GM18507 (cell line): ENCODE measurements at regions not wholly inside any gene's neighbourhood (a gene's known extent, or its start where the extent isn't known, plus 50 kb on each side); places are given as distances from the start of the nearest gene placed in this dataset.

ENCODE experiments used
- DNase-seq: peaks from one replicate; pipeline ENCODE4 v3.0.0; 2011; ENCODE audit warnings: low read depth; ENCODE audit not compliant: insufficient read length; ENCODE audit errors: extremely low spot score
- FAIRE-seq: peaks from 2 replicates; lab custom pipeline; 2011; peaks lifted over from hg19 to GRCh38; lab: Jason Lieb, UNC

DNA sequence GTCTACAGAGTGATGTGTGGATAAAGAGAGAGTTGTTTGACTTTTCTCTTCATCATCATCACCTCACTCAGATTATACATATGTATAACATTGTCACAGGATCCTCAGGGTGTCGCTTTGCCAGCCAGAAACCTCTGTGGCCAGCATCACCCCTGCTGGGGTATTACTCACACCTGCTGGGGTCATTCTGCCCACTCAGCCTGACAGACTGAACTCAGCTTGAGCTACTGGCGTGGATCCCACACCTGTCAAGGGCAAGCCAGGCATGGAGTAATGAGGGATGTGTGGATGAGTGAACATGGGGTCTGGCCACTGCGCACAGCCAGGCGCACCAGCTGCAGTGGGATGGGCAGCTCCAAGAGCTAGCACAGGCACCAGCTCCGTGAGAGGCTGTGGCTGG lies 870.6 kb downstream of the CBLN2 start:
- DNase-seq = no peak
- no peak for FAIRE-seq

DNA sequence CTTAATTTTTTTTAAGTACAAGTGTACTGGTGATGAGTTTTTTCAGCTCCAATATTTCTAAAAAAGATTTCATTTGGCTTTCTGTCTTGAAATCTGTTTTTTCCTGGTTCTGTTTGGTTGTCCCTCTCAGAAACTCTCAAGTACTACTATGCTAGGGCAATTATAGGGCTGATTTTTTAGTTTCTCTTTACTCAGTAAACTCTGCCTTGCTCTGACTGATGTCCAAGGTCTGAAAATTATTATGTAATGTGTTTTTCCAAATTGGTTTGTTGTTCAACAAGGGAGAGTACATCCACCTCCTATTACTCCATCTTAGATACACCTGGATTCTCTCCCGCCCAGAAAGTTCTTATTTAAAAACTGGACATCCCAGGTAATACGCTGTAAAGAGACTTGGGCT lies 877.7 kb downstream of the CBLN2 start:
- no peak for DNase-seq
- FAIRE-seq = no peak

DNA sequence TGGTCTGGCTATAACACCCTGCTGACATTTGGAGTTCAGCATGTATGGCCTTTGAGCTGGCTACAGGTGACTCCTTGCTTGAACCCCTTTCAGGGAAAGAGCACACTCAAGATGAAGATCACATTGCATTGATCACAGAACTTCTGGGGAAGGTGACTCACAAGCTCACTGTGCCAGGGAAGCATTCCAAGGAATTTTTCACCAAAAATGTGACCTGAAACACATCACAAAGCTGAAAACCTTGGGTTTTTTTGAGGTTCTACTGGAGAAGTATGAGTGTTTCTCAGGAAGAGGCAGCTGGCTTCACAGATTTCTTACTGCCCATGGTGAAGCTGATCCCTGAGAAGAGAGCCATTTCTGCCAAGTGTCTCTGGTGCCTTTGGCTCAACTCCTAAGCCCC lies 879.0 kb downstream of the CBLN2 start:
- FAIRE-seq = no peak

DNA sequence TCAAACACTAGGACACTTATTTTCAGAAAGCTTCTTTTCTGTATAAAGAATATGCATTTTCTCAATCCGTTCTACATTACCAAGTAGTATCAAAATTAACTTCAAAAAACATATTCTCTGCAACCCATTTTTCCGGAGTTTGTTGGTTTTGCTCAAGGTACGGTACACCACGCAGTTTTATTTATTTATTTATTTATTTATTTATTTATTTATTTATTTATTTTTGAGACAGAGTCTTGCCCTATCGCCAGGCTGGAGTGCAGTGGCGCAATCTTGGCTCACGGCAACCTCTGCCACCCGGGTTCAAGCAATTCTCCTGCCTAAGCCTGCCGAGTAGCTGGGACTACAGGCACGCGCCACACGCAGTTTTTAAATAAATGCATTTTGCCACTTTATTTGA lies 900.3 kb downstream of the CBLN2 start:
- no peak for DNase-seq
- FAIRE-seq = no peak

More for the DNA sequence above, 879.0 kb downstream of the CBLN2 start:
- no peak for DNase-seq

DNA sequence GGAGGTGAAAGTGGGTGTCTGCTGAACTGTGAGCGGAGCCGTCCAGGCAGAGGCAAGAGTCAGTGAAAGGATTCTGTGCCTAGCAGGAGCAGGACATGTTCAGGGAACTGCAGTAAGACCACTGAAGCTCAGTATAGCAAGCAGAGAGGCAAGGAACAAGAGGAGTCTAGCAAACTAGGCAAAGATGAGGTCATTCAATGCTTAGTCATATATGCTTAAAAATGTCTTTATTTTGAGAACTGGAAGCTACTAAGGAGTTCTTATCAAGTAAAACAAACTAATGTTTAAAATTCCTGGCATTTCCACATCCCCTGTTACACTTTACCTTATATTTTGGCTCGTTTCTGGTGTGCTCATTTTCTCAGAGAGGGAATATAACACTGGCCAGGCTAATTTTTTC lies 913.4 kb downstream of the CBLN2 start:
- DNase-seq = no peak

DNA sequence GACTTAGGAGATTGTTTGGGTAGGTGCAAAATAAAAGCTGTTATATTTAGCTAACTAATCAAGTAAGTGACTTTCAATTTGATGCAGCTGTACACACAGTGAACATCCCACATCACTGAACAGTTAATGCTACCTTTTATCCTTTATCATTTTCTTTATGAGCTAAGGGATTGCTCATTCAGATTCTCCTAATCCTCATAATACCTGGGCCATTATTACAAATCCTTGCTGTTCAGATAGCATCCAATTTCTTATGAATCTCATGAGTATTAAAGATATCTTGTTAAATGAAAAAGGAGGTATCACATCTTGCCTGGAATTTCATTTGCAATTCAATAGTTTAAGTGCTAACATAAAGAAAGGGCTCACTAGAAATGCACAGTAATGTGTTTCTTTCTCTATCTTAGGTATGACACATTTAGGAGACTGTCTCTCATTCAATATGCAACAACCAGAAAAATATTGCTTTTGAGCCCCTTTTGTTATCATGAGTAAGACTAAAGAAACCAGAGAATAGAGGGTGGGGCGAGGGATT lies 918.5 kb downstream of the CBLN2 start:
- no peak for FAIRE-seq

More for the DNA sequence above, 913.4 kb downstream of the CBLN2 start:
- no peak for FAIRE-seq

DNA sequence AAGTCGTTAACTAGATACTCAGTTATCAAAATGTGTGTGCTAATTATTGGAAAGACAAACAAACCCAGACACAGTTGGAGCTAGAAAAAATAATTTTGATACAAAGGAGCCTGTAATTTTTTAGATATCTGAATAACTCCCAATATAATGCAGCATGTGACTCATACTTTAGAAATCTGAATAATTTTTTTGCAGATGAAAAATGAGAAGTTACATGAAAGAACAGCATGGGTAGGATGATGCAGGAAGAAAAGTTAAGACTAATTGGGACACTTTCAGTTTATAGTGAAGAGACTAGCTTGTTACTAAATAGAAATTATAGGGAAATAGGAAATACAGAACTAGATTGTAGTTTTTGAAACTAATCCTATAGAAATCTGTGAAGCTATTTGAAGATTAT lies 945.8 kb downstream of the CBLN2 start:
- DNase-seq (no peak), FAIRE-seq (no peak)

More for the DNA sequence above, 918.5 kb downstream of the CBLN2 start:
- DNase-seq = no peak

DNA sequence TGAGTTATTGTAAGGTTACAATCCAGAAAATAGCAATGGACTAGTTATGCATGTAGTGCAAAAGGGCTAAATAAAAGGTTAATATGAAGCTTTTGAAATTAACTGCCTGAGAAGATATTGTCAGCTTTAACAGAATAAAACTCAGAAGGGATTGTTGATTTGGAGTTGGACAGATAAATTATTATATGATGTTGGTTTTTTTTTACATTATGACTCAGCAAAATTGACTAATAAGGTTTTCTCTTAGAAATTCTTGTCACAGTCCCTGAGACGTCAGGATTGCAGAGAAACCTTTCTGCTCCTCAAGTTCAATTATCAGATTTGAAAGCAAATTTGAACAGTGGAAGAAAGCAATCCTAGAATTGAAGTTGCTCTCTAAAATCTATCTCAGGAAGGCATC lies 946.9 kb downstream of the CBLN2 start:
- FAIRE-seq = no peak
- no peak for DNase-seq

DNA sequence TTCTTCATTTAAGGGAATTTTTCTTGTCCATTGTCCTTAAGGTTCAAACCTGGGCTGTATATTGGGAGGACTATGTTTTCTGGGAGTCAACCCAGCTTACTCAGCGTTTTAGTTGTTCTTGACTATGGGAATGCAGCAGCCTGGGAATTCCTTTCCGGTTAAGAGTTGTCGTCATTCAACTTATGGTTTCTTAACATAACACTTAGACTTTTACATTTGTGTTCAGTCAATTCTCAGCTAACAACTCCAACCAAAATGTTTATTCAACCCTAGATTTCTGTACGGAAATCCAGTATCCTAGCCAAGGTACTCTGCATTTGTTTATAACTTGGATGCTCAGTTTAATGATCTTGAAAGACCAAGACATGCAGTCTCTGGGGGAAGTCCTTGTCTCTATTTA lies 960.9 kb downstream of the CBLN2 start:
- no peak for FAIRE-seq
- DNase-seq = no peak

DNA sequence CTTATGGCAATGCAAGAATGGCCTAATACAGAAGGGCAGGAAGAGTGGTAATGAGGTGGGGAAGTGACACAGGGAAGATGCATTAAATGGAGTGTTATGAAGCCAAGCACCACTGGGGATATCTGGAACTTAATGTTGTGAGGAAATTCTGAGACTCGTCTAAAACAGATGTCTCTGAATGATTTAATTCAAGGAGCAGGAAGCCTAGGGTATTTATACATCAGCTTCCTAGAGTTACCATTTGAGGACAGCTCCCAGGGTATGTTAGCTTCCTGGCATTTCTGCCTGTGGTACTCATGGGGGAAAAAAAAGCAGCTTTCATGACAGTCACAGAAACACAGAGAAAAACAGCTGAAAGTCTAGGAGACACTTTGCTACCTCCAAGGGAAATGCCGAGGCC lies 989.5 kb downstream of the CBLN2 start:
- DNase-seq = no peak
- no peak for FAIRE-seq

DNA sequence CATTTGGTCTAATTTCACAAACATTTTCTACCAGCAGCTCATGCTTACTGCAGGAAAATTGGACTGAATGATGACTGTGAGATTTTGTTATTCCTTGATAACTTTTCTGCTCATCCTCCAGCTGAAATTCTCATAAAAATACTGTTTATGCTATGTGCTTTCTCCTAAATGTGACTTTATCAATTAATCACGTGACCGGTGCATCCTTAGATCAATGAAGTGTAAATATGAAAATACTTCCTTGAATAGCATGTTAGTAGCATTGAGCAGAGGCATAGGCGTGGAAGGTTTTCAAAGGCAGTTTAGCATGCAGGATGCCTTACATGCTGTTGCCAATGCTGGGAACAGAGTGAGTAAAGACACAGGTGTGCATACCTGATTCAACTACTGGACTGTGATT lies 1002.5 kb downstream of the CBLN2 start:
- DNase-seq (no peak), FAIRE-seq (no peak)

DNA sequence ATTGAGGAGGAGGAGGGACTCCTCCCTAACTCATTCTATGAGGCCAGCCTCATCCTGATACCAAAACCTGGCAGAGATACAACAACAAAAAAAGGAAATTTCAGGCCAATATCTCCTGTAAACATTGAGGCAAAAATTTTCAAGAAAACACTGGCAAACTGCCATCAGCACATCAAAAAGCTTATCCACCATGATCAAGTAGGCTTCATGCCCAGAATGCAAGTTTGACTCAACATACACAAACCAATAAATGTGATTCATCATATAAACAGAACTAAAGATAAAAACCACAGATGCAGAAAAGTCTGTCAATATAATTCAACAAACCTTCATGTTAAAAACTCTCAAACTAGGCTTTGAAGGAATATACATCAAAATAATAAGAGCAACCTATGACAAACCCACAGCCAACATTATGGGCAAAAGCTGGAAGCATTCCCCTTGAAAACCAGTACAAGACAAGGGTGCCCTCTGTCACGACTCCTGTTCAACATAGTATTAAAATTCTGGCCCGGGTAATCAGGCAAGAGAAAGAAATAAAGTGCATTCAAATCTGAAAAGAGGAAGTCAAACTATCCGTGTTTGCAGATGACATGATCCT lies 1014.3 kb downstream of the CBLN2 start:
- DNase-seq = no peak
- no peak for FAIRE-seq

DNA sequence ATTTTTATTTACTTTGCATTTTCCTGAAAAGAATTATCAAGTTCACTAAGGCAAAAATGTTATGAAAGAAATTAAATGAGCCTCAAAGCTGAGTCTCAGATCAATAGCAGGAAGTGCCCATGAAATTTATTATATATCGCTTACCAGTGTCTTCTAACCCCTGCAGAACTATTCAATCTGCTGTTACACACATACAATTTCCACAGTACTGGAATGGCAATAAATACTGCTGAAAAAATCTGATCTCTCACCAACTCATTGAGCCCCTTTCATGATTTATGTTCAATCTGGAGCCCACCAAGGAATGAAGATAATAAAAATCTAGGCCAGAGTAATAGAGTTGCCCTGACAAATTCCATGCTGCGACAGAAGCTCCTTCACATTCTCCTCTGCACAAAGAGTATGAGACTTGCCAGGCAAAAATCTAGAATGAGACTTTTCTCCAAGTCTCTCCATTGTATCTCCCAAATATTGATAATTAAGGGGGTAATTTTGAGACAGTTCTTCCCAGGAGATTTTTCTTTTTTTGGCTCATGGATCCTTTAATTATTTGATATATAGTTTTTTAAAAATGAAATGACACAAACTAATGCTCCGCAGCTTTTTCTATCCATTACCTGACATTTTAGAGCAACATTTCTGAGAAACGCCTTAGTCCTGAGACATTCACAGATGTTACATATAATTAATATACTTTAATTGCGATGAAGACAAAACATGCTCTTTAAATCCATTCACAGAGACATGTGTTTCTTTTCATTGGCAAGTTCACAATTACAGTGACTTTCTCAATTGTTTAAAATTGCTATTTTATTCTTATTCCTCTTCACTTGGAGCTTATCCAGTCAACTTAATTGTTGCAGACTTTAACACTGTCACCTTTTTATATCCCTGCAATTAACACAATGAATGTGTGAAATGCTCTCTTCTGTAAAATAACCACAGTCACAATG lies 1020.4 kb downstream of the CBLN2 start:
- DNase-seq (no peak), FAIRE-seq (no peak)

DNA sequence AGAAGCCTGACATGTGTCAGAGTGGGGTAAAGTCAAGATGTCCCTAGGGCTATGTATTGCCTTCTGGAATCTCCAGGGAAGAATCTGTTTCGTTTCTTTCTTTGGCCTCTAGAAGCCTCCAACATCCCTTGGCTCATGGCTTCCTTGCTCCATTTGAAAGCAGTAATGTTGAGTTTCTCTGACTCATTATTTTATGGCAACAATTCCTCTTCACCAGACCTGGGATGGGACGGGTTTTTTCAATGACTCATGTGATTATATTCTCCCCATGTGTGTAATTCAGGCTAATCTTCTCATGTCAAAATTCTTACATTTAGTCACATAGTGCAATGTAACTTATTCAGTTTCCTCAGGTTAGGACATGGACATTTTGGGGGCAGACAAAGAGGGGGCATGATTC lies 1038.6 kb downstream of the CBLN2 start:
- DNase-seq (no peak), FAIRE-seq (no peak)

DNA sequence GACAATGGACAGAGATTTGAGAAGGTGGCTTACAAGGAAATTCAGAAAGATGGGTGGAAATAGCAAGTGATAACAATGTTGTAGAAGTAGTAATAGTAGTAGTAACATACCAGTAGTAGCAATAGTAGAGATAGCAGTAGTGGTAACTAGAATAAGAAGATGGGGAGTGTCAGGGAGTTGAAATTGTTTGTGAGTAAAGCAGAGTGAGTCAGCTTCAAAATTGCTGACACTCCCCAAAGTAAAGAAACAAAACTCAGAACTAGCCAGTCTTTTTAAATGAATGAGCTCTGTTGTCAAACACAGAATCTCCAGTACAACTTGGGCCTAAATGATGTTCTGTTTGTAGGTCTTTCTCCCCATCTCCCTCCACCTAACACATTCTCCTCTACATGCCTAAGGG lies 1040.9 kb downstream of the CBLN2 start:
- DNase-seq (no peak), FAIRE-seq (no peak)

DNA sequence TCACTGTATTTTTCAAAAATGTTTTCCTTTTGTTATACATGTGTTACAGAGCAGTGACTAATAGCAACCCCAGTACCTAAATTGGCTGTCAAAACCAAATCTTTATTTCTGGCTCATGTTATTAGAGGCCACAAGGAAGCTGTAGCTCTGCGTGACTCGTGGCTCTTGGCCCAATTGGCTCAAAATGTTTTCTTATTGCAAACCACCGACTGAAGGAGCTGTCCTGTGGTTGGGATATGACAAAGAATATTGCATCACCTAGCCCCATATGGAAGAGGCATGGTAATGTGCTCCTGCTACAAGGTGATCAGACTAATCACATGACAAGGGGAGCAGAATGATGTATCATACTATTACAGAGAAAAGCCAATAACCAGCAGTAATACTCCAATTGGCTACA lies 1058.5 kb downstream of the CBLN2 start:
- no peak for FAIRE-seq
- no peak for DNase-seq

DNA sequence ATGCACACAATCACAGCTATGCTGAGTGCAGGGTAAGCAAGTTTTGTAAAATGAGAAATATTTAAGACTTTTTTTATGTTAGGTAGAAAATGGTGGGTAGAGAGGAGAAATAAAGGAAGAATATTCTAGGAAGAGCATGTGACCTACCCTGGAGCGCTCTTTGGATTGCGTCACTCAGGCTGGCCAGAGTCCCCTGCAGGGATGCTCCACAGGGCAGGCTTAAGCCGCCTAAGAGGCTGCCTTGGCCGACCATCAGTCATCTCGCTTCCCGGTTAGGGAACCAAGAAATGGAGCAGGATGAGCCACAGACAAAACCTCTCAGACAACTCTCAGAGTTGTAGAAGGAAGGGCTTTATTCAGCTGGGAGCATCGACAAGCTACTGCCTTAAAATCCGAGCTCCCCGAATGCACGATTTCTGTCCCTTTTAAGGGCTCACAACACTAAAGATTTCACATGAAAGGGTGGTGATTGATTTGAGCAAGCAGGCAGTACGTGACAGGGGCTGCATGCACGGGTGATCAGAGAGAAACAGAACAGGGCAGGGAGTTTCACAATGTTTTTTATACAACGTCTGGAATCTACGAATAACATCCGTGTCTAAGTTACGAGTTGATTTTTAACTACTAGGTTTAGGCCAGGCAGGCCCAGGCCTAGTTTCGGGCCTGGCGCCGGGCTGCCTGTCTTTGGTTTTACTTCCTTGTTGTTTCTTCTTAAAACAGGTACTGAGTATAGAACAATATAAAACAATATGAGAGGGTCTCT lies 1072.0 kb downstream of the CBLN2 start:
- DNase-seq (no peak), FAIRE-seq (no peak)

DNA sequence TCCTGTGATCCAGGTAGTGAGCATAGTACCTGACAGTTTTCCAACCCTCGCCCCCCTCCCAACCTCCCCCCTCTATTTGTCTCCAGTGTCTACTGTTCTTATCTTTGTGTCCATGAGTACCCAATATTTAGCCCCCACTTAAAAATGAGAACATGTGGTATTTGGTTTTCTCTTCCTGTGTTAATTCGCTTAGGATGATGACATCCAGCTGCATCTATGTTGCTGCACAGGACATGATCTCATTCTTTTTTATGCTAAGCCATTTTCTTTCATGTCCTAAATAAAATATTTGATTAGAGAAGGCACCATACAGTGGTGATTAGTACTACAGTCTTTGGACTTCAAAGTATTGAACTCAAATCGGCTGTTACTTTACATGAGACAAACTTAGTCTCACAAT lies 1087.9 kb downstream of the CBLN2 start:
- FAIRE-seq (no peak), DNase-seq (no peak)

DNA sequence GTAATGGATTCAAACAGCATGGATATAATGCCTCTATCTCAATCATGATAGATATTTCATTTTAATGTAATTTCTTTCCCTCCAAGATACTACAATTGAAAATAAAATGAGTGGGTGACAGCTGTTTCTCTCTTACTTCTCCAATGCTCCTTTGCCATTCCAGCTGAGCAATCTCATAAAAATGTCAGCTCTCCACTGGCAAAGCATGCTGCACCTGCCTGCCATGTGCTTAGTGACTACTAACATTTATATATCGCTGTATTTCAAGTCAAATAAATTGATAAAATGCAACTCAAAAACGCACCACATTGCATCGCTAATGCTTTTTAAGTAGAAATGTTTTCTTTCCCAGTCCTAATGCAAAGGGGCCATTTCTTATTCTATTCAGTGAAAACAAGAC lies 1093.9 kb downstream of the CBLN2 start:
- DNase-seq = no peak
- no peak for FAIRE-seq
